Hematopoietic multipotent progenitor cell treated with erythropoietin and hydrocortisone succinate and interleukin-3 and kit ligand, for 4 days (in vitro differentiated cells): ENCODE measurements at regions not wholly inside any gene's neighbourhood (a gene's known extent, or its start where the extent isn't known, plus 50 kb on each side); places are given as distances from the start of the nearest gene placed in this dataset.

ENCODE experiments used
- DNase-seq: peaks from one replicate; pipeline ENCODE4 v3.0.0-alpha.2; 2015

GRCh38 chr6:14966096-14966905 is 279.6 kb upstream of the JARID2 start:
- no peak for DNase-seq

GRCh38 chr6:14966906-14967711 is 278.8 kb upstream of the JARID2 start:
- DNase-seq = no peak

GRCh38 chr6:14968056-14968637 is 277.7 kb upstream of the JARID2 start:
- DNase-seq = no peak

- DNase-seq = no peak
These were observed 276.7 kb upstream of the JARID2 start for GRCh38 chr6:14969126-14969525.

GRCh38 chr6:14972379-14973067 is 273.3 kb upstream of the JARID2 start:
- DNase-seq = no peak

GRCh38 chr6:14974372-14974771 is 271.5 kb upstream of the JARID2 start:
- DNase-seq = no peak

GRCh38 chr6:14974792-14975470 is 270.9 kb upstream of the JARID2 start:
- DNase-seq = peak; percentile 51

- peak; percentile 66 for DNase-seq
These were observed 270.4 kb upstream of the JARID2 start for GRCh38 chr6:14975471-14975817.

GRCh38 chr6:14977747-14978382 is 268.0 kb upstream of the JARID2 start:
- DNase-seq = no peak

GRCh38 chr6:14981960-14982359 is 263.9 kb upstream of the JARID2 start:
- DNase-seq = peak; percentile 92

GRCh38 chr6:14983599-14984518 is 262.0 kb upstream of the JARID2 start:
- DNase-seq = no peak

GRCh38 chr6:14984519-14984853 is 261.4 kb upstream of the JARID2 start:
- DNase-seq = no peak

- DNase-seq = no peak
These were observed 260.5 kb upstream of the JARID2 start for GRCh38 chr6:14985366-14985765.

GRCh38 chr6:14986370-14986769 is 259.5 kb upstream of the JARID2 start:
- peak; percentile 46 for DNase-seq

- no peak for DNase-seq
These were observed 258.4 kb upstream of the JARID2 start for GRCh38 chr6:14987490-14987889.

- no peak for DNase-seq
These were observed 253.5 kb upstream of the JARID2 start for GRCh38 chr6:14992382-14992781.

- no peak for DNase-seq
These were observed 250.7 kb upstream of the JARID2 start for GRCh38 chr6:14995208-14995607.

- no peak for DNase-seq
These were observed 249.8 kb upstream of the JARID2 start for GRCh38 chr6:14995966-14996602.

- DNase-seq = peak; percentile 42
These were observed 249.0 kb upstream of the JARID2 start for GRCh38 chr6:14996892-14997291.

GRCh38 chr6:14997507-14997906 is 248.4 kb upstream of the JARID2 start:
- DNase-seq = no peak

- DNase-seq = no peak
These were observed 246.8 kb upstream of the JARID2 start for GRCh38 chr6:14999106-14999505.
